CD4-positive, alpha-beta T cell treated with Interferon gamma for 1 hour (primary cell): ENCODE measurements at regions not wholly inside any gene's neighbourhood (a gene's known extent, or its start where the extent isn't known, plus 50 kb on each side); places are given as distances from the start of the nearest gene placed in this dataset.
"Not testable (repeated sequence)": the region's sequence is repeated elsewhere in the genome, so short reads cannot be mapped to it uniquely, and the experiment has no call there.

Experiments used
- DNase-seq: peaks from one replicate; pipeline ENCODE4 v3.0.0-alpha.2; 2020

DNA sequence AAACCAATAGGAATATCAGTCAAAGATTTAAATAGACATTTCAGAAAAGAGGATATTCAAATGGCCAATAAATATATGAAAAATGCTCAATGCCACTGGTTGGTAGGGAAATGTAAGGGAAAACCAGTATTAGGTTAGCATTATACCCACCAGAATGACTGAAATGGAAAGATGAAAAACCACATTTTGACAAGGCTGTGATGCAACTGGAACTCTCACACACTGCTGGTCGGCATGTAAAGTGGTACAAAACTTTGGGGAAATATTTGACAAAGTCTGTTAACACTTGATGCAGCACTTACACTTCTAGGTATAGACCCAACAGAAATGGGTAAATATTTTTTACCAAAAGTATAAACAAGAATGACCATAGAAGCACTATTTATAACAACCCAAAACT lies 163.2 kb upstream of the C14orf180 start:
- DNase-seq = no peak

DNA sequence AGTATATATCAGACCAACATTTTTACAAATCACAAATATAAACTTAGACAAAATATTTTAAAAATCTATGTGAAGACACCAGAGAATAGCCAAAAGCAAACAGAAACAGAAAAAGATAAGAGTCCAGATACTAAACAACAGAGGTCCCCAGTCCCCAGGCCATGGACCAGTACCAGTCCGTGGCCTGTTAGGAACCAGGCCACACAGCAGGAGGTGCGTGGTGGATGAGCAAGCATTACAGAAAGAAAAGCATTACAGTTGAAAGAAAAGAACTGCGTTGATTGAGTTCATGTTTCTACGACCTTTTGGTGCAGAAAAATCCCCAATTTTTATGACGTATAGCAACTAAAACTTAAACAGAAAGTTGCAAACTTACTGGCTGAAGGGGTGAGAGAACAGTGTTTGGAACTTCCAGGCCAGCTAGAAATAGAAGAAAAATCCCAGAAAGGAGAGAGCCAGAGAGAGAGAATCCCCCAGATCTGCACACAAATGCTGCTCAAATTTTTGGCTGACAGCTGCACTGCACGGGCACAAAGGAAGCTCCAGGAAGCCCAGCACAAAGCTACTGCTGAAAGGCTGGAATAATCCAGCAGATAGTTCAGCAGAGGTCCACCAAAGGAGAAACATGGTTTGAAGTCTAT lies 159.6 kb upstream of the C14orf180 start:
- no peak for DNase-seq

DNA sequence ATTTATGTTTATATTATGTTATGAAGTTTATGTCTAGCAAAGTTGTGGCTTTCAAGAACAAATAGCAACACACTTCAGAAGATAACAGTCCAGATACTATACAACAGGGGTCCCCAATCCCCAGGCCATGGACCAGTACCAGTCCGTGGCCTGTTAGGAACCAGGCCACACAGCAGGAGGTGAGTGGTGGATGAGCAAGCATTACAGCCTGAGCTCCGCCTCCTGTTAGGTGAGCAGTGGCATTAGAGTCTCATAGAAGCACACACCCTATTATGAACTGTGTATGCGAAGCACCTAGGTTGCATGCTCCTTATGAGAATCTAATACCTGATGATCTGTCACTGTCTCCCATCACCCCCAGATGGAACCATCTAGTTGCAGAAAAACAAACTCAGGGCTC lies 159.0 kb upstream of the C14orf180 start:
- not testable (repeated sequence) for DNase-seq

DNA sequence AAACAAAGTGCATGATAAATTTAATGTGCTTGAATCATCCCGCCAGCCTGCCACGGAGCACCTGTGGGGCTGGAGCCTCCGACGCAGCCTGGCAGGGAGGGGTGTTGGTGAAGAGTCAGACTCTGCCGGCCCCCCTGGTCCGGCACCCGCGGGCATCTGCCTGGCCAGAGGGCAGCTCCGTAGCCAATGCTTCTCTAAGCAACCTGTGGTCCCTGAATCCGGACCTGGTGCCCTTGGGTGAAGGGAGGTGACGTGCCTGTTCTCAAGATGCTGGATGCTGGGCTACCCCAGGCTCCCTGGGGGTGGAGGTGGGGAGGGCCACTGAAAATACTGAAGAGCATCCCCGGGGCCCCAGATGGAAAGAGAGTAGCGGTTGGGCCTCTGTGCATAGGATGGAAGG lies 158.6 kb upstream of the C14orf180 start:
- no peak for DNase-seq

DNA sequence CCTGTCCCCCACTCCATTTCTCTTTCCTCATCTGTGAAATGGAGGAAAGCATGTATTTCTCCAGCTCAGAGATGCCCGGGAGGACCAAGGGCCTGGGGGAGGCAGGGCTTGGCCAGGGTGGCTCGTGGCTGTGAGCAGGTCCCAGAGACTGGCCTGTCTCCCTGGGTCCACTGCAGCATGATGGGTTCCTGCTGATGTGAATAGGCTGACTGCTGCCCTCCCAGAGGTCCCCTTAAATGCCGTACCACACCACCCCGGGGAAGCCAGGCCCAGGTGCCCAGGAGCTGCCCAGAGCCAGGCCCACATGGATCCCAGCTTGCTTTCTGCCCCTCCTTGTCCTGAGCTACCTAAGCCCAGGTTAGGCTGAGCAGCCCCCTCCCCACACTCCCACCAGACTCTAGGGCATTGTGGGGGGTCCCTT lies 158.2 kb upstream of the C14orf180 start:
- DNase-seq = no peak

DNA sequence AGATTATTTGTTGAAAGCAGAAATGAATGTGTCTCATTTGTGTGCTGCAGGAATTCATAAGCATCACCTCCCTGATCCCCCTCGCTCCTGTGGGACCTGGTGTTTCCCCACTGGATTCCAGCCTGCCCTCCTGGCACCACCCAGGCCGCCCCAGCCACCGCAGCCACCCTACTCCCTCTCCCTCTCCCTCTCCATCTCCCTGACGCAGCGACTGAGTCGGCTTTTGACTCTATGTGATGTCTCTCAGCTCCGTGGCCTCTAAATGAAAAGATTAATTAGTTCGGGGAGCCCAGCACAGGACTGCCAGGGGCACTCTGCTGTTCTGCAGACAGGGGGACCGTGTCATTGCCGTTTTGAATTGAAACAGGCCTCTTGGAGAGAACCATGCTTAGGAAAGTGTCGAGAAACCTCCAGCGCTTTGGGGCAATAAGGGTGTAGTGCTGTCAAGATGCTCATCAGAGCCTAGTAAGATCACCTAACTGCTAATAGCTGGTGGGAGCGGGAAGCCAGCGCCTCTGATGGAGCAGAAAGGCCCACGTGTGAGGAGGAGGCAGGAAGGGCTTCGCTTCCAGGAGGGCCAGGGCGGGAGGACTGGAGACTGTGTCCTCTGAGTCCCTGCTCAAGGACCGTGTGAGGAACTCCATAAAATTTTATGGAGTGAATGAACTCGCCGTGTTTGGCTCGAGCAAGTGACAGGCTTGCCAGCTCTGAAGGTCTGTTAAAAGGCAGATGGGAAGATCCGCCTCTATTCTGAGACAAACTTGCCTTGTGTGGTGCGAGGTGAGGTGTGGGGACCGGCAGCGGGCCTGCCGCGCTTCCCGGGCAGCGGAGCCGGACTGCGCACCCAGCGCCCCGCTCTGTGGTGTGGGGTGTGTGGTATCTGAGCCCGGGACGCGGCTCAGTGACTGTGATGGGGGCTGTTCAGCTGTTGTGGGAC lies 157.4 kb upstream of the C14orf180 start:
- DNase-seq = no peak

DNA sequence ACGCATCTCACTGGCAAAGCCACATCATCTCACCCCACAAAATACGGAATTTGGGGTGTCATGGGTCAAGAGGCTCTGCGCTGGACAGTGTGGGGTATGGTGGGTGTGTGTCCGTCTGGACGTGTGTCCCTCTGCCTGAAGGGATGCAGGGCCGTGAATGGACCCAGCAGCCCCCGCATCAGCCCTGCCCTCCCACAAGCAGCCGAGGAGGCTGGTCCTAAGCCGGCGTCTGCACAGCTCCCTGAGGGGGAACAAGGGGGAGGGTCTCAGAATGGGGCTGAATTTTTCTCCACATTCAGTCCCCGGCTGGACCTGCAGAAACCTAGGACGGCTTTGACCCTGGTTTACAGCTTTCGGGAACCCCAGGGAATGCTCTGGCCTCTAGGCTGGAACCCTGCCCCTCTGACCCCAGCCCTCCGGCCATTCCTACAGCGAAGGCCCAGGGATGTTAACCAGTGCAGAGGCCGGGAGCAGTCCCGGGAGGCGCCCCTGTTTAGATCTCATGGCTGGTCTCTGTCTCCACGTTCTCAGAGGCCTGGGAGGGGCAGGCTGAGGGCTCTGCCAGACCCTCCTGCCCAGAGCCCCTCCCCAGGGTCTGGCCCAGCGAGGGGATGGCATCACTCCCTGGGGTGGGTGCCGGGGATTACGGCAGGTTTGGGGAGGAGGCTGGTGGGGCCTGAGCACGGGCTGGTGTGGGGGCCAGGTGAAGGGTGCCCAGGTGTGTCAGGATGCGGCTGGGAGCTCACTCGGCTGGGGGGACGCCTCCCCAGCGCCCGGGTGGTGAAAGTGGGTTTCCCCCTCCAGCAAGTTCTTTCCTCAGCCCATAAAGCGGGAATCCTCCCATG lies 156.5 kb upstream of the C14orf180 start:
- DNase-seq = no peak

DNA sequence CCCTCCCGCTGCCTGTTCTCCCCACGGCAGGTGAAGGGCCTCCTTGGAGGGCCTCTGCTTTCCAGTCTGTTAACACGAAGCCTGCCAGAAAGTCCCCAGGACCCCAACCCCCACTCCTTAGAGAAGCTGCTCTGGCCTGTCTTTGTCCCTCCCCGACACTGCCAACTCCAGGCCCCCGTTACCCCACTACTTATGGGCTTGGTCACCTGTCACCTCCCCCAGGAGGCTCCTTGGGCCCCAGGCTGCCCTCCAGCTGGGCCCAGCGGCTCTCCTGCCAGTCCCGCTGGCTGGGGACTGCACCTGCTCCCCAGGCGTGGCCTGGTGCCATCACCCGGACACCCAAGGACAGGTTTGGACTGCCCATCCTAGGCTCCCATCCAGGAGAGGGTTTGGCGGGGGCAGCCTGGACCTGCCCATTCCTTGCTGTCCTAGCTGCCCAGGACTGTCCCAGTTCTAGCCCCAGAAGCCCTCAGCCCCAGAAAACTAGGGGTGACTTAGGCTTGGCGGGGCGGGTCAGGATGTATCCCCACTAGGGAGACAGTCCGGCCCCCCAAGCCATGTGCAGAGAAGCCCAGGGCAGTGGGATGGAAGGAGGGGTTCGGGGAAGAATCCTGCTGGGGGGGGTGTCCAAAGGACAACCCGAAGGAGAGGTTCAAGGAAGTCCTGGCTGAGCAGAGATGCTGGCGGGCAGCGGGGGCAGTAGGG lies 155.7 kb upstream of the C14orf180 start:
- DNase-seq = no peak

DNA sequence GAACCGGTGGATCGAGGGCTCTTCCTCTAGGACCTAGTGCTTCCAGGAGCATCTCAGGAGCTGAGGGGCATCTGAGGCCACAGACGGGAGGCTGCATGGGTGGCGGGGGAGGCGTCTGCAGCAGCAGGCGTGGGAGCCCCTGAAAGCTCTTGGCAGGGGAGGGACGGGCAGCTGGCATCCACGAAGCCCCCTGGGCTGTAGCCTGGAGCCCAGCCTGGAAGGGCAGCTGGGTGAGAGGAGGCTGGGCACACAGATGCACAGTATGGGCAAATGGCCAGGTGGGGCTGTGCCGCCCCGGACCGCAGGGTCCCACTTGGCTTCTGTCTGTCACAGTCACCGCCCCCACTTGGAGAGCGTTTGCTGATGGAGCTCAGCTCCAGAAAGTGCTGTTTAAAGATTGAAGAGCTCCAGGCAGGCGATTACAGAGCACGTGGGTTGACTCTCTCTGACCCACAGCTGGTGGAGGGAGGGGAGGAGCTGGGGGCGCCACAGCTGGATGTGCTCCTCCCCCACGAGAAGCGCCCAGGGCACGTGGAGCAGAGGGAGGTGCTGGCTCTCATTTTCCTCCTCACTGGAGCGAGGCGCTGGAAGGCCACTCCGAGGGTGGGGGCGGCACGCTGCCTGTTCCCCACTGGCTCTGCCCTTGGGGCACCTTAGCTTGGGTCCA lies 155.0 kb upstream of the C14orf180 start:
- no peak for DNase-seq

DNA sequence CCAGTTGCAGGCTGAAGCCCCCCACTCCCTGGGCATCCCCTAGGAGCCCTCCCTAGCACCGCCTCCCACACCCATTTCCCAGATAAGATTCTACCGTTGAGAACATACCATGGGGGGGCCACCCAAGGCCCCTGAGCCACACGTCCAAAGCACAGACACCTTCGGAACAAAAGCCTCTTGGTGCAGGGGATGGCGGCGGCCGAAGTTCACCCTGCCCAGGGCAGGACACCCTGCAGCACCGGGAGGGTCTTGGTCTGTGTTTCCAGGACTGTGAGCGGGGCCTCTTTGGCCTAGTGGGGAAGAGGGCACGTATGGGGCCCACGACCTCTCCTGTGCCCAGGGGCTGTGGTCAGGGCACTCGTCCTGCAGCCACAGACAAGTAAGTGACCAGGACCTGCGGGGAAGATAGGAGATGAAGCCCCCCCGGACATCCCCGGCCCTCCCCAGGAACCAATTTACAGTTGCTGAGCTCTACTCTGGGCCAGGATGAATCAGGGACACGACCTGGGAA lies 154.3 kb upstream of the C14orf180 start:
- DNase-seq = no peak

DNA sequence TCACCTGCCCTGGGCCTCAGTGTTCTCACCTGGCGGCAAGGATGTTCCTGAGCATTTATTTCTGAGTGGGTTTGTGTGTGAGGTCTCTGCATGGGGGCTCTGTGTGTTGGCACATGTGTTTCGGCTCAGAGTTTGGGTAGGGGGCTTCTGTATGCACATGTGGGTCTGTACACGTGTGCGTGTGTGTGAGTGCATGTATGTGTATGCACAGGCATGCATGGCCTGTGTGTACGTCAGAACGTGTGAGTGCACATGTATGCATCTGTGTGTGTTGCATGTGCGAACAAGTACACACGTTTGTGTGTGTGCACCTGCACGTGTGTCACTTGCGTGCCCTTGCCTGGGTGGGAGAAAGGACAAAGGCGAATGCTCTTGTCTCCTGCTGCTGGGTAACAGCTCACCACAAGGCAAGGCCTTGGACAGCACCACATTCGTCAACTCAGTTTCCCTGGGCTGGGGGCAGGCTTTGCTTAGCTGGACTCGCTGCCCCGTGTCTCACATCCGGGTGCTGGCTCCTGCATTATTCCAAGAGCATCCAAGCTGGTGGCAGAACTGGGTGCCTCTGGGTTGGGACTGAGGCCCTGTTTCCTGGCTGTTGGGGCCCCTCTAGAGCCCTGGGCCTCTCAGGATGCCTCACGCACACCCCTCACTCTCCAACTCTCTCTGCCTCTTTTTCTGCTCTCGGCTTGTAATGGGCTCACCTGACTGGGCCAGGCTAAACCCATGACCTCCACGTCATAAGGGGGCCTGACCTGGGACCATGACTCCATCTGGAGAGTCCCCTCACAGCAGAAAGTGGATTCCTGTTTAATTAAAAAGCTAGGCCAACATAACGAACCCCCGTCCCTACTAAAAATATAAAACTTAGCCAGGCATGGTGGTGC lies 153.6 kb upstream of the C14orf180 start:
- DNase-seq = no peak

DNA sequence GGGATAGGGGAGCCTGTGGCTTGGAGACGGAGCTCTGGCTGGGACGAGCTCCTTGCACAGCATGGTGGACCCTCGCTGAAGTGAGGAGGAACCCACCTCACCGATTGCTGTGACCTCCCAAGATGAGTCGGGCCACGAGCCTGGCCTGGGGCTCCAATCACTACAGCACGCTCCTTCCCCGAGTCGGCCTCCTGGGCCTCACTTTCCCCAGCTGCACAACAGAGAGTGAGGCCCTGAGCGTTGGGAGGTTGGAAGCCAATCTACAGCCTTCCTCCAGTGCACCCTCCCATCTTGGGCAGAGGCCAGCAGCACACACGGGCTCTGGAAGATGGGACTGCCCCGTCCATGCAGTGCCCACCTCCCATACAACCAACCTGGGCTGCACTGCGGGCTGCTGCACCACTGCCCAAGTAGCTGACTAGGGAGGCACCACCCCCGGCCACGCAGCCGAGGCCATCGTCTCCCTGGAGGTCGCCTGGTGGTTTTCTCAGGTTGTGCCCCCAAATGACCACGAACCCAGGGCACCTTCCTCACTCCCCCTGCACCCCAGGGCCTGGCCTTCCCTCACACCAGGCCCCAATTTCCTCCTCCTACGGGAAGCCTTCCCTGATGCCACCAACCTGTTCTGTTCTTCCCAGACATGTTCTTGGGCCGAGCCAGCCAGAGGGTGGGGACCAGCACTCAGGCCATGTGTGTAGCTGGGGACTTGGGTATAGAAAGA lies 152.3 kb upstream of the C14orf180 start:
- DNase-seq = no peak

DNA sequence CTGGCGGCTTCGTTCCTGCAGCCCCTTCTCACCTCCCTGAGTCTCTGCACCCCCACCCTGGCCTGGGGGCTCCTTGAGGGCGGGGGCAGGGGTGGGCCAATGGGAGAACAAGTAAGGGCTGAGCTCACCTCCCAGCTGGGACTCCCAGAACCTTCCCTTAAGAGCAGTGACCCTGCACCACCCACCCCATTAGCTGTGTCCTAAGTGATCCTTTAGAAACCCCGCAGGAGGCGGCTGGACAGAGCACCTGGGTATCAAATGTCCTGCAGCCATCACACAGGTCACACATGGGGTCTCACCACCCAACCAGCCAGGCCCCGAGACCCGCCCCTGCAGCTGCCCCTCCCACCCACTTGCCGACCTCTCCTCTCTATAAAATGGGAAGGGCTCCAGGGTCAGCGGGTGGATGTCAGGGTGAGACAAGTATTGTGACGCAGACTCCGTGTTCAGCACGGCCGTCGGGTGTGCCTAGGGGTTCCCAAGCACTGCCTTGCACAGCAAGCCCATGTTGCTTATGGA lies 151.2 kb upstream of the C14orf180 start:
- no peak for DNase-seq

DNA sequence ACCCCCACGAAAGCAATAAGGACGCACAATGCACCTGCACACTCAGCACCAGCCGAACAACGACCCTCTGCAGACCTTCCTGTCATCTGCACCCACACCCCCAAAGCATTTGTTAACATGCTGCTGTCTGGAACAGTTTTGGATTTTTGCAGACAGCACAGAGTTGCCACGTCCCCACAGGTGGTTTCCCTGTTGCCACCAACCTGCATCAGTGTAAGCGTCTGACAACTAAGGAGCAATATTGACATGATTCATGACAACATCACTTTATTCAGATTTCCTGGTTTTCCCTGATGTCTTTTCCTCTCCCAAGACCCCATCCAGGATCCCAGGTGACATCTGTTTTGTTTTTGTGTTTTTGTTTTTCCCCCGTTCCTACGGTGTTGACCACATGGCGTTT lies 150.7 kb upstream of the C14orf180 start:
- DNase-seq = no peak

DNA sequence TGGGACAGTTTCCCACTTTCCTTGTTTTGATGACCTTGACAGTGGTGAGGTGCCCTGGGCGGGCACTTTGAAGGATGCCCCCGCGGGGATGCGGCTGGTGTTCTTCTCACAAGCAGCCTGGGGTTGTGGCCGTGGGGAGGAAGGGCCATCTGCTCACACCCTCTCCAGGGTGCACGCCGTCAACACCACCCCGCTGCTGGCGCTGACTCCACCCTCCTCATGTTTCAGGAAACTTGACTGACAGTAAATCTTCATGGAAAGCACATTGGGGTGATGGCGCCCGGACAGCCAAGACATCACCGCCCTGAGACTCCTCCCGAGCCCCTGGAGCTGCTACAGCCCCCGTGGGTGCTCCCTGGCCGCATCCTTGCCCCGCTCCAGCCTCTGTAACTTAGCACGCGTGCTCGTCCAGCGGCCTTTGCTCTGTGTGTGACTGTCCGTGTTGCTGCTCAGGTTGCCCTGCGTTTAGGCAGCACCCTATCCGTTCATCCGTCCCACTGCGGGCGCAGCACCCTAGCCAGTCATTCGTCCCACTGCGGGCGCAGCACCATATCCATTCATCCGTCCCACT lies 150.2 kb upstream of the C14orf180 start:
- no peak for DNase-seq

DNA sequence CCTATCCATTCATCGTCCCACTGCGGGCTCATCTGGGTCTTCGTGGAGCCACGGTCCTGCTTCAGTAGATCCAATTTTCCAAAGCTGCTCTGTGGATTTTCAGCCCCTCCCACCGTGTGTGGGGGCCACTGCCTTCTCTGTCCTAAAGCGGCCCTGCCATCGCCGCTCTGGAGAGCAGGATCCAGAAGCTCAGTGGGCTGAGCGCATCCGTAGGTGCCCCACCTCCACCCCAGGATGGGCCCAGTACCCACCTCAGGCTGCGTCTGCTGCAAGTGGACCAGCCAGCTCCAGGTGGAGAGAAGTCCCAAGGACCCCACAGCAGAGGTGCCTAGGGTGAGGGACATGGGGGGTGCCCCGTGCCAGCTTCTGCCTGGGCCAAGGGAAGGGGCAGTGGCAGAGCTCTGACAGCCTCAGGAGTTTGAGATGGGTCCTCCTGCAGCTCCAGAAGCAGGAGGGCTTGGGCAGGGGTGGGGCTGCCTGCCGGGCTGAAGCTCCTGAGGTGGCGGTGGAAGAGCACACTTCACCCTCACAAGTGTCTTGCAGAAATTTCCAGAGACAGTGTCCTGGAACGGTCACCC lies 148.1 kb upstream of the C14orf180 start:
- DNase-seq = no peak

DNA sequence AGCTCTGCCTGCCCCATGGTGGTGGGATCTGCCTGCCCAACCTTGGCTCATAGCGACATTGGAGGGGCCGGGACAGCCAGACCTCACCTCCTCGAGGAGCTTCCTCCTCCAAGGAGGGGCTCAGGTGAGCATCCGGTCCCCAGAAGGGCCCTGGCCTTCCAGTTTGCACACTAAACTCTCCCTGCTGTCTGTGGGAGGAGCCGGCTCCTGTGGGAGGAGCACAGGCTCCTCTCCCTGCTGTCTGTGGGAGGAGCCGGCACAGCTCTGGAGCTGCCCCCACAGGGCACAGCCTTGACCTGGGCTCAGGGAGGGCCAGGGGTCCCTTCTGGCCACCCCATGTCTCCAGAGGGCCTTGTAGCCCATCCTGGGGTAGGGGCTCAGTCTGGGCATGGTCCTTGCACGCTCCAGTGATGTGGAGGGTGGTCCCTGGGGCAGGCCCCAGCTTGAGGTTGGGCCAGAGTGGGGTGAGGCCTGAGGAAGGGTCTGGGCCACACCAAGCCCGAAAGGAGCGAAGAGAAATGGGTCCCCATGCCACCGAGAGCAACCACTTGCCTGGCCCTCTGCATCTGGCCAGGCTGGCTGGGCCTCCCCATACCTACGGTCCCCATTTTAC lies 147.5 kb upstream of the C14orf180 start:
- no peak for DNase-seq

DNA sequence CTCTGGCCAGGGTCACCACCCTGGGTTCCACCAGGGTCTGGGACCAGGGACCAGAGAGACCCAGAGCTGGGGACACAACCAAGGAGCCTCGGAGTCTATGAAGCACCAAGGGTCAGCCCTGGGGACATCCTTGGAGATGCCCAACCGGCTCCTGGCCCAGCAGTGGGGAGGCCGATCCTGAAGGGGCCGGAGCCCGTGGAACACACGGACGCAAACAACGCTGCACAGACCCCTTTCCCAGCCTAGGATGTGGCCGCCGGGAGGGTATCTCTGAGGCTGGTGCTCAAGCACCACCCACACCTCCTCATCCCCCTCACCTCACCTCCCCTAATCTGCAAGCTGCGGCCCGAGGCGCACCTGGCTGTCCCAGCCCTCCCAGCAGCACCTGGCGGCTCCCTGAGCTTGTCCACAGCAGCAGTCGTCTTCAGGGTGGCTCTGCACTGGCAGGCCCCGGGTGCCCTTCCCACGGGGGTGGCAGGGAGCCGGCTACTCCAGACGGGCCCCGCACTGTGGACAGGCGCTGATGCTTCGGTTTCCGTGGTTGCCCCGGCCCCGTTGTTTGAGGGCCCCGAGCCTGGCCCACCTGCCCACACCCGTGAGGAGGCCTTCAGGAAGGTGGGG lies 146.8 kb upstream of the C14orf180 start:
- DNase-seq = no peak
